Left colon (tissue), 2 donors: ENCODE measurements at regions not wholly inside any gene's neighbourhood (a gene's known extent, or its start where the extent isn't known, plus 50 kb on each side); places are given as distances from the start of the nearest gene placed in this dataset.
A peak's percentile ranks its signal among the peaks of the same experiment; 100 is the strongest.
"Not testable (repeated sequence)": the region's sequence is repeated elsewhere in the genome, so short reads cannot be mapped to it uniquely, and the experiment has no call there.

ENCODE experiments used
- ATAC-seq: fragments of 200-7000 bp; cut with Tn5 transposase; one replicate; pipeline ENCODE4 v1.9.1; 2020; ENCODE audit warnings: mild to moderate bottlenecking, moderate library complexity
- DNase-seq, 2 donors: peaks; one replicate each; pipeline ENCODE4 v3.0.0-alpha.2; 2020
- intact Hi-C, 2 donors: fragments of 100-400 bp; cut with DNase I in 1 of 2; cut with micrococcal nuclease in 1 of 2; formaldehyde crosslinking; loops; one replicate each; pipeline versions ENCODE4 v1.11.2 to v1.14.0; 2022; cut with DNase I, micrococcal nuclease
- donor health status: DM: no; HTN: no; CAD: no.
- donor health status: DM: yes; HTN: yes; CAD: no.

GRCh38 chr18:25538175-25538922, 186.4 kb upstream of the ZNF521 start:
- intact Hi-C loops: no loop called here
- no peak for DNase-seq
- no peak for ATAC-seq

GRCh38 chr18:25535495-25535894, 183.5 kb upstream of the ZNF521 start:
- ATAC-seq: no peak
- intact Hi-C loops: no loop called here
- DNase-seq: no peak

DNA sequence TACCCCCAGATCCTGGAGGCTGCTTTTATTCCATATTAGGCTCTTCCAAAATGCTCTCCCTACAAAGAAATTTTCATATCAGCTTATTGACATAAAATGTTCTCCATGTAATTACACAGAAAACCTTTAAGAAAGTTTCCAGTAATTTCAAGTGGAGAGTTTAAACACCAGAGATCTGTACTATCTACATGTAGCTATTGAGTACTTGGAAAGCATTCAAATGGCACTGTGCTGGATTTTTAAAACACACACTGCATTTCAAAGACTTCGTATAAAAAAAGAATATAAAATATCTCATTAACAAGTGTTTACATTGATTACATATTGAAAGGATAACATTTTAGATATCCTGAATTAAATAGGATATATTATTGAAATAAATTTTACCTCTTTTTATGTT, 182.4 kb upstream of the ZNF521 start:
- ATAC-seq (no peak), DNase-seq (no peak)
- intact Hi-C loops: no loop called here

DNA sequence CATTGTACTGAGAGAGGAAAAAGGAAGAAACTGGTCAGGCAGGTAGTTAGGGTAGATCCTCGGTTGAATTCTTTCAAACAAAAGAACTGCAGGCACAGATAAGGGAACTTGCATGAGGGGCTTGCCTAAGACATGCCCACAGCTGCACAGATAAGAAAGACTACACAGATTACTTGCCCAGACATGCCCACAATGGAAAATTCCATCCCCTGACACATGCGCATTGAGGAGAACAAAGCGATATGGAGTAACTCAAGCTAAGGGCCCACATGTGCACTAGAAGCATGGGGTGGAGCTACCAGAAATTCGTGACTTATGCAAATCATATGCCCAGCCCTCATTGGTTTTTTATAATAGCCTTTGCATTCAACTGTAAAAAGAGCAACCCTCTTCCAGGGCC, 181.3 kb upstream of the ZNF521 start:
- DNase-seq (no peak), ATAC-seq (no peak)
- intact Hi-C loops: no loop called here

DNA sequence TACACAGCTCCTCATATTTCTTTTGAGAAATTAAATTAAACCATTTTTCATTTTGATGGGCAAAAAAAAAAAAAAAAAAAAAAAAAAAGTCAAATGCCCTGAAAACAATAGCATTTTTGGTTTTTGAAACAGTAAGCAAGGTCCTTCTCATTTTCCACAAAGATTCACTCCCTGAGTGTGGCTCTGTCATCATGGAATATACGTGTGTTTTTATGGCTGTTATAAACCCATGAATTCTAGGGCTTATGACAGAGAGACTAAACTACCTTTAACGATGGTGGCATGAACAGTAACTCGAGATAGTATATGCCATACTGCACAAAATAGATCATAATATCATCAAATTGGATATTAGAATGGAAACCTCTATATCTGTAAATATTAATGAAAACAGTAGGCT, 179.2 kb upstream of the ZNF521 start:
- intact Hi-C loops: no loop called here
- ATAC-seq: peak; percentile 62
- DNase-seq: no peak

GRCh38 chr18:25525789-25526188, 173.8 kb upstream of the ZNF521 start:
- intact Hi-C loops, ATAC-seq, DNase-seq: not testable (repeated sequence)

DNA sequence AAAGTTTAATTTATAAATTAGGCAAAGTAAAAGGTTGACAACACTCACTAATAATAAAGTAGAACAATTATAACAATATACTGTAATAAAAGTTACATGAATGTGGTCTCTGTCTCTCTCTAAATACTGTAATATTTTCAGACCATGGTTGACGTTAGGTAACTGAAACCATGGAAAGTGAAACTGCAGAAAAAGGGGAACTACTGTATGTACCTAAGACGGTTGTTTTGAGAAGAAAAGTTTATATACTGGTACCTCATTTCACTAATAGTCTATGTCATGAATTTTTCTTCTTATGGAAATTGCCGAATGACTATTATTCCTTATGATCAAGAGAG, 166.7 kb upstream of the ZNF521 start:
- ATAC-seq: no peak
- DNase-seq: no peak
- intact Hi-C loops: no loop called here

GRCh38 chr18:25517881-25518715, 166.1 kb upstream of the ZNF521 start:
- no peak for DNase-seq
- intact Hi-C loops: no loop called here
- no peak for ATAC-seq

DNA sequence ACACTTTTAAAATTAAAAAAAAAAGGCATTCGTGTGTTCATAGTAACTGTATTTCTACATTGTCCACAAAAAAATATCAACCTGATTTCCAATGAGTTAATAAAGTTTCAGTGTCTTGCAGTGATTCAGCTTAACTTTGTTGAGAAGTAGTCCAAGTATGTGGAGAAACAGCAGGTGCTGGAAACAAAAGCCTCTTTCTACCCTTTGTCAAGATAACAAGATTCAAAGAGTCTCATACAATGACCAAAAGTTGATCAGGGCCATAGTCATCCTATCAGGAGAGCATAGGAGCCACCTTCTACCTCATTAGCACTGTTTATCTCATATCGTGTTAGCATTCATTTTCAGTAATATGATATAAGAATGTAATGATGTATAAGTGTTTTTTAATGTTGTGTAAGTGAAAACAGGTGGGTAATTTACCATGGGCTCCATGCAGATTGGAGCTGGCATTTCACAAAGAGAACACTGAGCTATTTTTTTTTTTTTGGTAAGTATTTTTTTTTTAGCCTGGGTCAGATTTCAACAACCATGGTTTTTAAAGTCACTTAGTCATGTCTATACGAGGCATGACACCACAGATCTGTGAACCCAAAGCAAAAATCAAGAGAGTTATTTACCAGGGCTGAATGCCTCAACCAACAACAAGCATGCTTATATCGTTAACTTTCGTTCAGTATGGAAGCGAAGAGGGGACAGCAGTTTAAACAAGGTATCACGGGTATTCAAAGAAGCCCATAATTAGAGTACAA, 165.0 kb upstream of the ZNF521 start:
- ATAC-seq (no peak), DNase-seq (no peak)
- intact Hi-C loops: no loop called here

GRCh38 chr18:25516121-25516520, 164.2 kb upstream of the ZNF521 start:
- intact Hi-C loops: no loop called here
- no peak for DNase-seq
- ATAC-seq: no peak

GRCh38 chr18:25510096-25510495, 158.1 kb upstream of the ZNF521 start:
- ATAC-seq (no peak), DNase-seq (no peak)
- intact Hi-C loops: no loop called here

DNA sequence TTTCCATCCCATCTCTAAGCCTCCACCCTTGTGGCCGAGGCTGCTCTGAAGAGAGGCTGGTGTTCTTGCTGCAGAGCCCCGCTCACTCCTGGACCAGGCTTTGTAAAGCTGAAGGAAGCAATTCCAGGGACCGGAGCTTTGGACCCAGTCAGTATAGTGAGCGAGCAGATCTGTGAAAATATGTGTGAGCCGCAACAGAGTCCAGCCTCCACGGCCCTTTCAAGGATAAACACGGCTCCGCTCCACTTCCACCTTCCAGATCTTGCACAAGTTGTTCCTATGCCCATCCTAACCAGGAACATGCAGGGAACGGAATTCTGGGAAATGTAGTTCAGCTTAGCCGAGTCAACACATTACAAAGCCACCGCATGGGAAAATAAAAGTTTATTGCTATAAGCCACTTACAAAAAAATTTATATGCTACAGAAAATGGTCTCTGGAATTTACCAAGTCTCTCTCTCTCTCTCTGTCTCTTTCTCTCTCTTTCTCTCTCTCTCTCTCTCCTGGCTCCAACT, 151.7 kb upstream of the ZNF521 start:
- intact Hi-C loops: no loop called here
- DNase-seq (peak; percentile 52 to 63), ATAC-seq (peak; percentile 99)

GRCh38 chr18:25497151-25497794, 145.3 kb upstream of the ZNF521 start:
- DNase-seq: no peak
- peak; percentile 92 for ATAC-seq
- intact Hi-C loops: no loop called here

DNA sequence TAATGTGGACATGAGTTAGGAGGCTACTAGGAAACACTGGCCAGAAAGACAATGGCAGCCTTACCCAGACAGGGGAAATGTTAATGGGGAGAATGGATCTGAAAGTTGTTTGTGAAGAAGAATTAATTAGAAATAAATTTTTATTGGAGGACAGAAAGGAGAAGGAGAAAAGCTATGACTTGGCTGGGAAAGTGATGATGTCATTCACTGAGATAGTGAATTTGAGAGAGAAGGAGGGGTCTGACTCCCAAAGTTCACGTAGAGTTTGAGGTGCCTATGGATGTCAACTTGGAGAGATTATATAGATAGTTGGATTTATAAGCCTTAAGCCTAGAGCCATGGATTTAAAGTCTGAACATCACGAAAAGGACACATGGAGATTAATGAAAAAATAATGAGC, 144.6 kb upstream of the ZNF521 start:
- intact Hi-C loops: no loop called here

DNA sequence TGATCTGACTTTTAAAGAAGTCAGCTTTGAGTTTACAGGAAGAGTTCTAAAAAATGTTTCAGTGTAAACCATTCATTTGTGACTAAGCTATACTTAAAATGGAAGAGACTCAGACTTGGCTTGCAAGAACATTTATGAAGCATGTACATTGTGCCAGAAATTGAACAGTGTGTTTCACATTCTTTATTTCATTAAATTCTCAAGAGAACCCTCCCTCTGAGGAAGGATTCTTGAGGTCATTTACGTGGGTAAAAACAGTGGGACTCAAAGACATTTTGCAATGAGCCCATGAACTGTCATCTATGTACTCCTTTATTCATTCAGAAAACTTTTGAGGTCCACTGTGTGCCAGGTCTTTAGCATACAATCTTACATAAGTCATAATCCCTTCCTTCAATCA, 143.6 kb upstream of the ZNF521 start:
- intact Hi-C loops: no loop called here
- DNase-seq (no peak), ATAC-seq (no peak)

More for the DNA sequence above, 144.6 kb upstream of the ZNF521 start:
- ATAC-seq (no peak), DNase-seq (no peak)

- DNase-seq (no peak), ATAC-seq (no peak)
- intact Hi-C loops: no loop called here
Observed at GRCh38 chr18:25494888-25495287, 142.9 kb upstream of the ZNF521 start.

DNA sequence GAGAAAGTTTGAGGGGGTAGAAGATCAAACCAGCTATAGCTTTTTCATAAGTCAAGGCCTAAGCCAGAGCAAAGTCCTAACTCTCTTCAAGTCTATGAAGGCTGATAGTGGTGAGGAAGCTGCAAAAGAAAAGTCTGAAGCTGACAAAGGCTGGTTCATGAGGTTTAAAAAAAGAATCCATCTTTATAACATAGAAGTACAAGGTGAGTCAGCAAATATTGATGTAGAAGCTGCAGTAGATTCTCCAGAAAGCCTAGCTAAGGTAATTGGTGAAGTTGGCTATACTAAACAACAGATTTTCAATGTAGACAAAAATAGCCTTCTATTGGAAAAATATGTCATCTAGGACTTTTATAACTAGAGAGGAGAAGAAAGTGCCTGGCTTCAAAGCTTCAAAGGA, 141.4 kb upstream of the ZNF521 start:
- DNase-seq (no peak), ATAC-seq (no peak)
- intact Hi-C loops: no loop called here

DNA sequence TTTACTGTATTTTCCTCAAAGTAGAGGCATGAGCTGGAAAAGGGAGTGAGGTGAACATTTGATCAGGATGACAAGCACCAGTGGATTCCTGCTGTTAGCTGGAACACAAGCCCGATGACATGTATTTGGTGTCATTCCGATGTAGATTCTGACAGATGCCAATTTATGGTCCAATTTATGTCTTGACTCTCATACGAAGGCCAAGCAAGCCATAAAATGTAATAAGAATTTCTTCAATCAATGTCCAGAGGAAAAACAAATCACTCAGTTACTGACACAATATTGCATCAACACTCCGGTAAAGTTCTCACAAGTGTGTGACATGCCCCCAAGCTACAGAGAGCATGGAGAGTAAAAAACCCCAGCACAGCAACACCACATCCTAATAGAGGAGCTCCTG, 138.3 kb upstream of the ZNF521 start:
- ATAC-seq (no peak), DNase-seq (no peak)
- intact Hi-C loops: no loop called here

- DNase-seq (no peak), ATAC-seq (no peak)
- intact Hi-C loops: no loop called here
Observed at GRCh38 chr18:25473008-25473407, 121.0 kb upstream of the ZNF521 start.
